Pons (tissue), 1 donor: ENCODE measurements at regions not wholly inside any gene's neighbourhood (a gene's known extent, or its start where the extent isn't known, plus 50 kb on each side); places are given as distances from the start of the nearest gene placed in this dataset.
"Not testable (repeated sequence)": the region's sequence is repeated elsewhere in the genome, so short reads cannot be mapped to it uniquely, and the experiment has no call there.

Source experiments
- DNase-seq: peaks from one replicate; pipeline ENCODE4 v3.0.0-alpha.2; 2016; ENCODE audit warnings: low spot score

DNA sequence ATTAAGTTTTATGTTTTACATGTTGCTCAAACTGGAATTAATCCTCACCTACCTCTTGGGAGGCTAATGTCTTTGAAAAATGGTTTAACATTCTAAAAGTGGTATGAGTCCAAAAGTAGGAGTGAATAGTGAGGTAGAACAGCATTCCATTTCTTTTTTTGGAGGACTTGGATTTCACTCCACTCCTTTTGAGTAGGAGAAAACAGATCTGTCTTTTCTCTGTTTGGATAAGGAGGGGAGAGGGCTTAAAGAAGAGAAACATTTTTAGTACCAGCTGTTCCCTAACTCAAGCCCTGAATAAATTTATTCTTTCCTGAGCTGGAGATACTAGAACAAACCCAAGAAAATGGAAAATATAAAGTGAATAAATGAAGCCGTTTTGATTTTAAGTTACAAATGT, 687.9 kb downstream of the MECOM start:
- no peak for DNase-seq

DNA sequence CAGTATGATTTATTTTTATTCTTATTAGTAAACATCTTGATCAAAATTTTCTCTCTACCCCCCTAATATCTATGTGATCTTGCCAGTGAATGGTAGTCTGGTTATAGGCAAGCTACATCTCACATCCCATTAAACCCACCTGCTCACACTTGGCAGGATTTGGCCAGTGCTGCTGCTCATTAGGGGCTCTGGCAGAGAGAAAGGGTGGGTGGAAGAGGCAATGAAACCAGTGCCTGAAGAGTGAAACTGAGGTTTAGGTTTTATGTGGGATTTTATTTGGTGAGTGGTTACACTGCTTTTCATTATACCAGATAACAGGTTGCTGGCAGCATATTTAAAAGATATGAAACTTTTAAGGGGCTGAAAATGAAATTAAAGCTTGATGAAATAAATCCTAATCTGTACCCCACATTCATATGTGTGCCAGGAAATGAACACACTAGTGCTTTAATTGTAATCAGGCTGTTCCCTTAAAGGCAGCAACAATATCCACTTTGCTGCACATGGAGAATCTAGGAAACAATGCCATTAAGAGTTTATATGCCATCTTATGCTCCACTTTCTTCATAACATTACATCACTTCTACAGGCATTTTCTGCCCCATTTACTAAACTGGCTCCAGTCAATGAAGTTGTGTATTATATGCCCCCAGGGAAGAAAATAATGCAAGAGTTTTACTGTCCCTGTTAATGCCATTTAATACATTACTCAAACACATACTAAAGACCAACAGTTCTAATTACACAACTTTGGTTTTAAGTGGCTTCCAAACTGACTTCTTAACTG, 688.7 kb downstream of the MECOM start:
- DNase-seq: no peak

DNA sequence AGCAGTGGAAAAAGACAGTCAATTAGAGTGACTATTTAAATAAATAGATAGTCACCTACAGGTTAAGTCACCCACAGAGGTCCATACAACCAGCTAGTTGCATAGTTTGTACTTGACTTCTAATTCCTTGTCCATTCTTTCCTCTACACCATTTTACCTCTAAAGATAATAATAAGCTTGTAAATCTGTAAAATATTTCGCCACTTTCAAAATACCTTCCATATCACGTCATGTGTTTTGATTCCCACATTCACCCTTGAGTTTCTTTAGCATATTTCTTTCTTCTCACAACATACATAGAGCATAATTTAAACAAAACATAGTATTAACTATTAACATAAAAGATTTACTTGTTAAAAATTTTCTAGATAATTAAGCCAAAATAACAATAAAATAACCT, 689.6 kb downstream of the MECOM start:
- DNase-seq: no peak

DNA sequence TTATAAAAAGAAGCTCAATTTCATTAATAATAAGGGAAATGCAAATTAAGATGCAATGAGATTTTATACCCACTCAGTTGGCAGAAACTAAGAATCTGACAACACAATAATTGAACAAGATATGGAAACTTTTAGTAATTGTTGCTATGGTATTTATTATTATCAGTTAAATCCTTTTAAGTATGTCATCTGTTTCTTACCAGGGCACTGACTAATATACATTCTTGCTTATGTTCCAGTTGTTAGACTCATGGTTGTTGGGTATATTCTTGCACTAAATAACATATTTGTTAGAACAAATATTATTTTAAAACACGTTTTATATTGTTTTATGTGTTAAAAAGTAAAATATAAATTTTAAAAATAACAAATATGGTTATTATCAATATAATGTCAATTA, 690.3 kb downstream of the MECOM start:
- DNase-seq: no peak

DNA sequence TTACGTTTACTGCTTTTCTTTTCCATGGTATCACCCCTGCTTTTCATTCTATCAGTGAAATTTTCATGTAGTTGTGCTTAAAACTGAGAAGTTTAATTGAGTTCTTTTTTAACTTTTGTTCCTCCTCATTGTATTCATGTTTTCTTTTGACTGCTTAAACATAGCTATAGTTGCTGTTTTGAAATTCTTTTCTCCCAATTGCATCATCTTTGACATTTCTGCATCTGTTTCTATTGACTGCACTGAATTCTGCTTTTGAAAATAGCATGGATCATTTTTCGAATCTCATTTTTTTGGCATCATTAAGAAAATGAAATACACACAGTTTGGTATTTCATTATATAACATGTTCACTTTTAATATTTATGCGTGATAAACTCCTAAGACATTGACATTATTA, 694.9 kb downstream of the MECOM start:
- DNase-seq: no peak

DNA sequence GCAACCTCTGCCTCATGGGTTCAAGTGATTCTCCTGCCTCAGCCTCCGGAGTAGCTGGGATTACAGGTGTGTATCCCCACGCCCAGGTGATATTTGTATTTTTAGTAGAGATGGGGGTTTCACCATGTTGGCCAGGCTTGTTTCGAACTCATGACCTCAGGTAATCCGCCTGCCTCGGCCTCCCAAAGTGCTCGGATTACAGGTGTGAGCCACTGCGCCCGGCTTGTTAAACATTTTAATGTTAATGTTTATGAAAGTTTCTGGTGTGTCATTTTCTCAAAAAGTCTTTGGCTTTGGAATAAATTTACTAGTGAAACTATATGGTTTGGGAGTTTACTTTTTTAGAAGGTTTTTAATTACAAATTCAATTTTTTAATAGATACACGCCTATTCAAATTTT, 698.8 kb downstream of the MECOM start:
- DNase-seq: no peak

DNA sequence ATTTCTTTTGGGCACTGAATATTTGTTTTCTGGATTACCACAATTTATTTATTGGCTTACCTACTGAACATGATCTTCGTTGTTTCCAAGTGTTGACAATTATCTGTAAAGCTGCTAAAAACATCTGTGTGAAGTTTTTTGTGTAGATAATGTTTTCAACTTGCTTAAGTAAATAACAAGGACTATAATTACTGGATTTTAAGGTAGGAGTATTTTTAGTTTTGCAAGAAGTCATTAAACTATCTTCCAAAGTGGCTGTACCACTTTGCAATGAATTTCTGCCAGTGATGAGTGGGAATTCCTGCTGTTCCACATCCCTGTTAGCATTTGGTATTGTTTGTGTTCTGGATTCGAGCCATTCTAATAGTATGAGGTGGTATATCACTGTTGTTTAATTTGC, 702.2 kb downstream of the MECOM start:
- no peak for DNase-seq

DNA sequence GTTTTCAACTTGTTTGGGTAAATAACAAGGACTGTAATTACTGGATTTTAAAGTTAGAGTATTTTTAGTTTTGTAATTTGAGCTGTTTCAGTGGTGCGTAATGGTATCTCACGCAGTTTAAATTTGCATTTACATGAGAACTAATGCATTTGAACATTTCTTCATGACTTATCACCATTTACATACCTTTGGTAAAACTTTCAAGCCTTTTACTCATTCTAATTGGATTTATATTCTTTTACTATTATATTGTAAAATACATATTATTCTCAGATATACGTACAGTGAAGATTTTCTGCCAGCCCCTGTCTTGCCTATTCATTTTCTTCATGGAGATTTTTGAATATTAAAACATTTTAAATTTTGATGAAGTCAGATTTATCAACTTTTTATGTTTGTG, 703.8 kb downstream of the MECOM start:
- no peak for DNase-seq

DNA sequence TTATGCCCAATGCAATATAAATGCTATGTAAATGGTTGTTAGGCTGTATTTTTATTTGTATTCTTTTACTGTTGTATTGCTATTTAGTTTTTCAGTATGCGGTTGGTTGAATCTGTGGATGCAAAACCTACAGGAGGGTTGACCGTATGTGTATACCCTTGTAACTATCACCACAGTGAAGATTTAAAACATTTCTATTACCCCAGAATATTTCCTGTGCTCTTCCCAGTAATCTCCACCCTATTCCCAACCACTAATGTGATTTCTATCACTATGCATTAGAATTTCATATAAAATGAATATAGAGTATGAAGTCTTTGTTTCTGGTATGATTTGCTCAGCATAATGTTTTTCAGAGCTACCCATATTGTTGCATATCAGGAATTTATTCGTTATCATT, 705.0 kb downstream of the MECOM start:
- no peak for DNase-seq

DNA sequence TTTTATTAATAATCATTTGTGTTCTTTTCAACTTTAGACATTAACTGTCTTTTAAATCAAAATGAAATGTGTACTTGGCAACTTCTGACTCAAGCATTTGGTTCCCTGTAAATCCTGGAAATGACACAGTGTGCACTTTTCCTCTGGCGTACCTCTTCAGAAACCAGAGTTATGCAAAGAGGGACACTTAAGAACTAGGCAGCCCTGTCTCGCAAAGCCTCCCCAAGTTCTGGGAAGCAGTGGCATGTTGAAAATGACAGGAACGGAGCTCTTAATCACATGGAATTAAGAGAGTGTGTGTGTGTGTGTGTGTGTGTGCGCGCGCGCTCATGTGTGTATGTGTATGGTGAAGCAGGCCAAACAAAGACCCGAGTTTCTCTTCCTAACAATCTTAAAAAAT, 707.4 kb downstream of the MECOM start:
- no peak for DNase-seq

DNA sequence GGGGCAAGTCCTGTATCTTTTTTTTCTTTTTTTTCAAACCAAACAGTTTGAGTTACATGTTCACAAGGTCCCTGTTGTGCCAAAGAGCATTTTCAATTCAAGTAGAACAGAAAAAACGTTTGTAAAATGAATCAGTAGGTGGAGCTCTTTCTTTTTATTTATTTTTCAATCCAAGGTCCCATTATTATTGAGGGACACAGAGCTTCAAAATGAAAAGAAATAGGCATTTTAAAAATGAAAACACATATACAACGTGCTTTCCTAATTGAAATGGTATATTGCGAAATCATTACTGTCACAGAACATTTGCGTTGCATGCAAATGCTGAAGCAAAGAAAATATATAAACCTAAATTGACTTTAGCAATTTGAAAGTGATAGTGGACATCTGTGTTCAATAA, 711.0 kb downstream of the MECOM start:
- peak; percentile 26 for DNase-seq

DNA sequence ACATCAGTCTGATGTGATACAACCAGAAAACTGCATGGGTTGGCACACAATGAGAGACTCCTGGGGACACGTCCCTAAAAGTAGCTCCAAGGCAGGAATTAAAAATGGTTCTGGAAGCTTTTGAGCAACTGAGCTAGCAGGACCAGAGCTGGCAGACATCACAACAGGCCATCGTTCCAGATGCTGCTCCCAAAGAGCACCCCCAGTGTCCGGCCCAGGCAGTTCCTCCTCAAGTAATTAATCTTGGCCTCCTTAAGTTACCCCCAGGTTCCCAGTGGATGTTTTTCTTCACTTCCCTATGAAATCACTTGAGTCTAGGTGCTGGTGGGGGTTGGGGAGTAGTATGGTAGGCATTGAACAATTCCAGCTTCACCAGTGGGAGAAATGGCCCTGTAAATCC, 711.6 kb downstream of the MECOM start:
- DNase-seq: no peak

DNA sequence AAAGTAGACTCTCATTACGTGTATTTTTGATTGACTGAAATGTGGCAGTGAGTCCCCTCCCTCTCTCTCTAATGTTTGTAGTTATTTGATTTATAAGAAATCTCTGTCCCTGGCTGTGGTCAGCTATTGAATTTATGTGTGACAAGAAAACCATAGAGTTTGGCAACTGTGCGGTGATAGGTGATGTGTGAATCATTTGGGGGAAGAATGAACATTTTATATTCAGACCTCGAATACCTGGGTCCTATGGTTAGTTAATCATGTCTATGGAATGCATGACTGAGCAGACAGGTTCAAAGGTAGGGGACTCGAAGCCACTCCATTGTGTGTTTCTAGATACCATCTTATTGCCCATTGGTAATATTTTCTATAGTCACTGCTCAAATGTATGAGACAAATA, 712.1 kb downstream of the MECOM start:
- no peak for DNase-seq

DNA sequence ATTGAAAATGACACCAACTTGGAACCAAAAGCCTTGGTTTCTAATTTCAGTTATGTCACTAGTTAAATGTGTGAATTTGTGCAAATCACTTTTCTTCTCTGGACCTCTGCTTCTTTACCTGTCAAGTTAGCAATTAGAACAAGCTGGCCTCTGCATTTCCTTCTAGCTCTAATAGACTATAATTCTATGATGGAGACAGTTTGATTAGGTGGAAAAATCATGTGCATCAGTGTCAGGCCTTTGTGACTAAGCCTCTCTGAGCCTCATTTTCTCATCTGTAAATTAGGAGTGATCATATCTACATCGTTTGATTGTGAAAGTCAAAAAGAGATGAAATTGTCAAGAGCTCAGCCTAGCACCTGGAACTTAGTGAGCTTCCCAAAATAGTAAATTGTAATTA, 712.9 kb downstream of the MECOM start:
- no peak for DNase-seq

DNA sequence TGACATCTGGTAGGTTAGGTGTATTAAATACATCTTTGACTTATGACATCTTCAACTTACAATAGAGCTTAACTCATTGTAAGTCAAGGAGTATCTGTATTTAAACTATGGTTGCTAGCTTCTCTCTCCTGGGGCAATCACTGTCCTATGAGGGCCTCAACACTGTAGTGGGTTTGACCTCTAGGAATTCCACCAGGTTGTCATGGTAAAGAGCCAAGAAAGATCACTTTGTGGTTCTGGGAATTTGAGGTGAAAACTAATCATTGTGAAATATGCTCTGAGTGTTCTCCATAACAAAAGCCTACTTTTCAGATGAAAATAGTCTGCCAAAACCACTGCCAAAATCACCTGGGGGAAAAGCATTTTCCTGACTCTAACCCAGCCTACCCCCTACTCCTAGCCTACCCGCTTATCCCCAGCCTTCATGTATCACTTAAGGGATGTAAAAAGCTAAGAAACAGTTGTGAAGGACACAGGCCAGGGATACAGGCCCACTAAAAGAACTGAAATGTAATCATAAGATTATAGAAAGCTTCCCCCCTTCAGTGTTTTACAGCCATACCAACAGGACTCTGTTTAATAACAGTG, 723.8 kb downstream of the MECOM start:
- DNase-seq: no peak

DNA sequence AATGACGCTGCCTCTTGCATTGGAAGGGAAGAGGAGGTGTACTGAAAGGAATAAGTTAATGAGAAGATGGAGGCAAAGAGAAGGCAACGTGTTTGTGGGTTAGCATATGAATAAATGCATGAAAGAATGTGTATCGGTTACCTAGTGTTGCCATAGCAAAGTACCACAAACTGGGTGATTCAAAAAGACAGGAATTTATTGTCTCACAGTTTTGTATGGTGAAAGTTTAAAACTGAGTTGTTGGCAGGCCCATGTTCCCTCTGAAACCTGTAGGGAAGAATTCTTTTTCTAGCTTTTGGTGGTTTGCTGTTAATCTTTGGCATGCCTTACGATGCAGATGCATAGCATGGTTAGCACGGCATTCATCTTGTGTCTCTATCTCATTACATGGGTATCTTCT, 729.9 kb downstream of the MECOM start:
- DNase-seq: no peak

DNA sequence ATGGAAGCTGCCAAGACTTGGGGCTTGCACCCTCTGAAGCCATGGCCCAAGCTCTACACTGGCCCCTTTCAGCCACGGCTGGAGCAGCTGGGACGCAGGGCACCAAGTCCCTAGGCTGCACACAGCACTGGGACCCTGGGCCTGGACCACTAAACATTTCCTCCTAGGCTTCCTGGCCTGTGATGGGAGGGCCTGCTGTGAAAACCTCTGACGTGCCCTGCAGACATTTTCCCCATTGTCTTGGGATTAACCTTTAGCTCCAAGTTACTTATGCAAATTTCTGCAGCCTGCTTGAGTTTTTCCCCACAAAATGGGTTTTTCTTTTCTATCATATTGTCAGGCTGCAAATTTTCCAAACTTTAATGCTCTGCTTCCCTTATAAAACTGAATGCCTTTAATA, 733.5 kb downstream of the MECOM start:
- DNase-seq: not testable (repeated sequence)

DNA sequence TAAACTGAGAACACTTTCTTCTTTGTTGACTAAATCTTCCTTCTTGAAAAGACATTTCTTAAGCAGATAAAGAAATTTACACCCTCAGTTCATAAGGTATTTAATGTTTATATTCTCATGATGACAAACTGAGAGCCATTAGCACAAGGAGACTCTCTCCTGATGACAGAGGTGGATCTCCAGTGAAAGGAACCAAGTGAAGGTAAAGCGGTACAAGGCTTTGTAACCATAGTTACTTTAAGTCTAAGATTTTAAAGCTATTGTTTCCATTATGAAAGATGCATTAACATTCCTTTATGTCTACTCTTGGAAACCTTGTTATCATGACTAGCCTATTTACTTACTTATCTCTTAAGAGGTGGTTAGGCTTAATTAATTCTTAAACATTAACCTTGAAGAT, 737.1 kb downstream of the MECOM start:
- no peak for DNase-seq

DNA sequence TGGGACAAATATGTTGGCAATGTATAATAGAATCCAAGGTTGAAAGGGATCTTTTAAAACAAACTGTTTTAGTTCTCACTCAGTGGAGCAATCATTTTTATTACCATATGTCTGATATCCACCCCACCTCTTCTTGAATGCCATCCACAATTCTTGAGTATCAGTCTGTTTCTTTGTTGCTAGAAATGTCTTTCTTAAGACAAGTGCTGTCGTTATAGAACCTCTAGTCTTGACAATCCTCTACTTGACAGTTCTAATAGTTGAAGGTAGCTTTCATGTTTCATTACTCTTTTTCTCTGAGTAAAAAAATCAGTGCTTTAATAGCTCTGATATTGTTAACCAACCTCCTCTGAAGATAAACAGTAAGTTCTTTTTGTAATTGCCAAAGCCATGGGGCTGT, 737.9 kb downstream of the MECOM start:
- no peak for DNase-seq

DNA sequence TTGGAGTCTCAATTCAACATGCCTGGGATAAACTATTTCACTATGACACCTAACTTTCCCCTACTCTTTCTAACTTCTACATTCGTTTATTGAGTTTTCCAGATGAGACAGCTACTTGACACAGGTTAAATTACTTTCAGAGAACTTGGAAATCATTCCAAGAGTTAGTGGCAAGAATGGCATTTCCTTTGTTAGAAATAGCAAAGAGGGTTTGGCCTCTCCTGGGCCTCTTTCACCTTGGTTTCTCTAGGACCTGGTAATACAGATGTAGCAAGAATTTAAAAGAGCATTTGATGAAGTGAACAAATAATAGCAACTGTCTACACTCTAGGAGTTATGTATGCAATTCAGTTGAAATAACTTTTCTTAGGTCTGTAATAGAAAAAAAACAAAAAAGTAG, 748.9 kb downstream of the MECOM start:
- no peak for DNase-seq

DNA sequence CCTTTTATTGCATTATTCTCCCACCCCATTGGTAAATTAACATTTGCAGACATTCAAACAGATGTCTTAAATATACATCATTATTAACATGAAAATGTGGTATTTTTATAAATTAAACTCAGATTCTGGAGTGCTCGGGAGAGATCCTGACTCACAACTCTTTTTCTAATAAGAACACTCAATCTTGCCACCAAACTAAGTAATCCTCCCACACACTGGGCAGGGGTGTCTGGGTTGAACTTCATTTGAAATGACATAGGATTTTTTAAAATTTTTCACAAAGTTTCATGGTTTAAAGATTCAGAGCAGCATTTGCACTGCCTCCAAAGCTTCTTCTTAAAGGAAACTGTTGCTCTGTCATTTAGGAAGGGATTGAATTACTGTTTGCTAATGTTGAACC, 754.3 kb downstream of the MECOM start:
- no peak for DNase-seq

DNA sequence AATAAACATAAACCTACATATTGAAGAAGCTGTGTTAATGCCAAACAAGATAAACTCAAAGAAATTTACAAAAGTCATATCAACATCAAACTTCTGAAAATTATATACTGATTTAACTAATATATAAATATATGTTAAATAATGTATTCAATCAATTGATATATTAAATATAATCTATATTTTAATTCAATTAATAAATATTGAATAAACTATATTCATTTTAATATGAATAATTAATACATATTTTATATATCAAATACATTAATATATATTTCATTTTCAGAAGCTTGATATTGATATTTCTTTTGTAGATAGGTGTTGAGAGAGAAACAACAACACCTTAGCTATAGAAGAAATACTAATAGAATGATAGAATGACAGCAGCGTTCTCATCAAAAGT, 768.1 kb downstream of the MECOM start:
- no peak for DNase-seq

DNA sequence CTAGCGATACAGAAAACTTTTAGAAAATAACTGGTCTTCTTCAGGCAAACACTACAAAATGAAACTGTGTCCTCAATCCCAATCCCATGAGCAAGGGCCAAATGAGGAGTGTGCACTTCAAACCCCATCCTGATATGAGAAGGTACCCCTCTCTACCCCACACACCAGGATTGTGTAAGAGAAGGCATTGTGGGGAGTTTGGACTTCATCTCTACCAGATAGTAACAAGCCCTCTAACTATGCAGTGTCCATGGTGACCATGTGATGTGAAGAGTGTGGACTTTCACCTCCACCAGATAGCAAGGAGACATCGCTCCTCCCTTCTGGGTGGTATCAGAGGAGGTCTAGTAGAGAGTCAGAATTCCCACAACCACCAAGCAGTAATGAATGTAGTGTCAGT, 769.3 kb downstream of the MECOM start:
- no peak for DNase-seq

DNA sequence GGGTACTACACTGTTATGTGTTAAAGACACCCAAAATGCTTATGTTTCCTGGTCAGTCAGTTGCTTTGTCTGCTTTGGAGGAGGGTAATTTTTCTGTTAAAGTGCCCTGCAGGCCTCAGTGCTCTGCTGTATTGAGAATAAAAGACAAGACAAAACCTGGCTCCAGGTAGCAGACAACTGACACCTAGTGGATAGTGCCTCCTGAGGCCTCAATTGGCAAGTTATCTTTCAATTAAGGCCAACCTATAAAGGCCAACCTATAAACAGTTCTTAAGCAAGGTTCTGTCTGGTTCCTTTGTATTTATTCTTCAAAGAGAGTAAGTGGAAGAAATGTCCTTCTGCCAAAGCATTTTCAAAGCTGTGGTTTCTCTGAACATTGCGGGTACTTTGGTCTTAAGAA, 773.8 kb downstream of the MECOM start:
- DNase-seq: no peak
